Osteocyte (in vitro differentiated cells): ENCODE measurements at regions not wholly inside any gene's neighbourhood (a gene's known extent, or its start where the extent isn't known, plus 50 kb on each side); places are given as distances from the start of the nearest gene placed in this dataset.

Source experiments
- DNase-seq: peaks from one replicate; pipeline ENCODE4 v3.0.0; 2021; ENCODE audit warnings: mixed read lengths; ENCODE audit not compliant: unreplicated experiment; ENCODE audit errors: extremely low spot score
- H3K27ac Mint-ChIP-seq: one replicate; pipeline ENCODE4 v1.8.0; 2021; ENCODE audit warnings: mild to moderate bottlenecking, mixed read lengths; ENCODE audit not compliant: unreplicated experiment
- H3K27me3 Mint-ChIP-seq: one replicate; pipeline ENCODE4 v1.8.0; 2021; ENCODE audit warnings: mixed read lengths; ENCODE audit not compliant: unreplicated experiment
- H3K36me3 Mint-ChIP-seq: one replicate; pipeline ENCODE4 v1.8.0; 2021; ENCODE audit warnings: mixed read lengths; ENCODE audit not compliant: unreplicated experiment
- H3K4me1 Mint-ChIP-seq: one replicate; pipeline ENCODE4 v1.8.0; 2021; ENCODE audit warnings: mixed read lengths; ENCODE audit not compliant: unreplicated experiment
- H3K4me3 Mint-ChIP-seq: one replicate; pipeline ENCODE4 v1.8.0; 2021; ENCODE audit warnings: mild to moderate bottlenecking, moderate library complexity, mixed read lengths; ENCODE audit not compliant: unreplicated experiment
- H3K9me3 Mint-ChIP-seq: one replicate; pipeline ENCODE4 v1.8.0; 2021; ENCODE audit warnings: mixed read lengths; ENCODE audit not compliant: unreplicated experiment
- CTCF ChIP-seq: fragments of 200-600 bp; sonication (generic); IDR thresholded peaks from 2 replicates; pipeline ENCODE4 v1.5.0; 2021; ENCODE audit warnings: antibody characterized with exemption, mild to moderate bottlenecking, moderate library complexity

- H3K4me1 Mint-ChIP-seq, result peaks cover 9% of the 10 kb centered on the region
- no peaks in the 10 kb centered on the region for H3K9me3 Mint-ChIP-seq
- no peak for TF ChIP-seq CTCF
- no peaks in the 10 kb centered on the region for H3K36me3 Mint-ChIP-seq
- H3K27me3 Mint-ChIP-seq, result no peaks in the 10 kb centered on the region
- DNase-seq, result no peak
- H3K4me3 Mint-ChIP-seq, result no peak overlapping the region
- no peak overlapping the region for H3K27ac Mint-ChIP-seq
These were observed 111.9 kb downstream of the OSR1 start for GRCh38 chr2:19246496-19246895.

- no peak overlapping the region for H3K4me3 Mint-ChIP-seq
- no peaks in the 10 kb centered on the region for H3K27me3 Mint-ChIP-seq
- H3K9me3 Mint-ChIP-seq, result no peaks in the 10 kb centered on the region
- no peaks in the 10 kb centered on the region for H3K36me3 Mint-ChIP-seq
- peaks cover 9% of the 10 kb centered on the region for H3K4me1 Mint-ChIP-seq
- no peak for TF ChIP-seq CTCF
- no peak for DNase-seq
- H3K27ac Mint-ChIP-seq, result no peak overlapping the region
These were observed 113.7 kb downstream of the OSR1 start for GRCh38 chr2:19244460-19245363.

- peaks cover 2% of the 10 kb centered on the region for H3K27me3 Mint-ChIP-seq
- H3K27ac Mint-ChIP-seq, result no peak overlapping the region
- DNase-seq, result no peak
- no peak for TF ChIP-seq CTCF
- H3K4me3 Mint-ChIP-seq, result no peak overlapping the region
- no peaks in the 10 kb centered on the region for H3K4me1 Mint-ChIP-seq
- H3K36me3 Mint-ChIP-seq, result no peaks in the 10 kb centered on the region
- H3K9me3 Mint-ChIP-seq, result no peaks in the 10 kb centered on the region
These were observed 119.9 kb downstream of the OSR1 start for GRCh38 chr2:19238440-19239060.

- no peak overlapping the region for H3K27ac Mint-ChIP-seq
- DNase-seq, result no peak
- no peaks in the 10 kb centered on the region for H3K4me1 Mint-ChIP-seq
- TF ChIP-seq CTCF, result no peak
- H3K27me3 Mint-ChIP-seq, result peaks cover 2% of the 10 kb centered on the region
- H3K36me3 Mint-ChIP-seq, result no peaks in the 10 kb centered on the region
- no peaks in the 10 kb centered on the region for H3K9me3 Mint-ChIP-seq
- H3K4me3 Mint-ChIP-seq, result no peak overlapping the region
These were observed 123.1 kb downstream of the OSR1 start for GRCh38 chr2:19235308-19235707.

GRCh38 chr2:19232312-19232711 lies 126.1 kb downstream of the OSR1 start:
- Mint-ChIP-seq H3K9me3 (no peaks in the 10 kb centered on the region), H3K4me3 (no peak overlapping the region), H3K27me3 (no peaks in the 10 kb centered on the region), H3K27ac (no peak overlapping the region), H3K36me3 (no peaks in the 10 kb centered on the region), H3K4me1 (no peaks in the 10 kb centered on the region)
- no peak for DNase-seq
- TF ChIP-seq CTCF, result no peak
